ENCODE measurements at regions not wholly inside any gene's neighbourhood (a gene's known extent, or its start where the extent isn't known, plus 50 kb on each side); places are given as distances from the start of the nearest gene placed in this dataset.

DNA sequence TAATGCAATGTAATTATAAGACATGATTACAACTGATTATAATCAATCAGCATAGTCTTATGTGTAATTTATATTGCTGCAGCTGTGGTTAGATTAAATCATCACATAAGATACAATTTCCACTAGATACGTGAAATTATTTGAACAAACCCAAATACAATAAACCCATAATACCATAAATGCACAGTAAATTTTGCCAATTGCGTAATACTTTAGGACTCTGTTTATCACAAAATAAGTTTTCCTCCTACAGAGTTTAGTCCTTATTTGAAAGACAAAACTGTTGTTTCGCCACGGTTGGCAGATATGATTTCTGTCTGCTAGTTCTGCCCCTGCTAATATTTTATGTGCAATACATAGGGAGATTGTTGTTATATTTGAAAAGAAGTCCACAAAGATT is 895.9 kb upstream of the ADGRL4 start:
- TF ChIP-seq CTCF (IDR thresholded peaks at IDR 0.05; ENCODE audit: low read length) (no peak), EZH2phosphoT487 (IDR thresholded peaks at IDR 0.05; ENCODE audit: low read length) (no peak), EZH2 (optimal IDR thresholded peaks at IDR 0.05; ENCODE audit: low read depth, low read length) (no peak)

Measured in MM.1S (cell line).